LNCAP (cell line): ENCODE measurements at regions not wholly inside any gene's neighbourhood (a gene's known extent, or its start where the extent isn't known, plus 50 kb on each side); places are given as distances from the start of the nearest gene placed in this dataset.

Experiments
- TF ChIP-seq, protein P1 (sequence below): fragments of 450-650 bp; IDR thresholded peaks from 2 replicates; pipeline ENCODE4 v1.5.1; 2017; ENCODE audit warnings: mild to moderate bottlenecking

DNA sequence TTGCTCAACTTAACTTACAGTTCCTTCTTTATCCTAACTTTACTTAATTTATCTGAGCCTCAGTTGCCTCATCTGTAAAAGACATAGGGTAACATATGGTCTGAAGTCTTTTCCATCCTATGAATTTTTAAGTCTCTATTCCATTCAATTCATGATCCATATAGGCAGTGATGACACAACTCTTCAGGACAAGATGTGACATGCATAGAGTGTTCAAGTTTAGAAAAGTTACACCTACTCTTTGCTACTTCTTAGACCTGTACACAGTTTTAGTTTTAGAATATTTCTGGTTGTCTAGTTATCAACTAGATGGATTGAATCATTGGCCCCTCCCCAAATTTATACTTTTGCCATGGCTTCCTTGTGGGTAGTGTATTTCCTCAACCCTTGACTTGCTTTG lies 50.7 kb upstream of the ELL2 start:
- TF ChIP-seq, protein P1, sequence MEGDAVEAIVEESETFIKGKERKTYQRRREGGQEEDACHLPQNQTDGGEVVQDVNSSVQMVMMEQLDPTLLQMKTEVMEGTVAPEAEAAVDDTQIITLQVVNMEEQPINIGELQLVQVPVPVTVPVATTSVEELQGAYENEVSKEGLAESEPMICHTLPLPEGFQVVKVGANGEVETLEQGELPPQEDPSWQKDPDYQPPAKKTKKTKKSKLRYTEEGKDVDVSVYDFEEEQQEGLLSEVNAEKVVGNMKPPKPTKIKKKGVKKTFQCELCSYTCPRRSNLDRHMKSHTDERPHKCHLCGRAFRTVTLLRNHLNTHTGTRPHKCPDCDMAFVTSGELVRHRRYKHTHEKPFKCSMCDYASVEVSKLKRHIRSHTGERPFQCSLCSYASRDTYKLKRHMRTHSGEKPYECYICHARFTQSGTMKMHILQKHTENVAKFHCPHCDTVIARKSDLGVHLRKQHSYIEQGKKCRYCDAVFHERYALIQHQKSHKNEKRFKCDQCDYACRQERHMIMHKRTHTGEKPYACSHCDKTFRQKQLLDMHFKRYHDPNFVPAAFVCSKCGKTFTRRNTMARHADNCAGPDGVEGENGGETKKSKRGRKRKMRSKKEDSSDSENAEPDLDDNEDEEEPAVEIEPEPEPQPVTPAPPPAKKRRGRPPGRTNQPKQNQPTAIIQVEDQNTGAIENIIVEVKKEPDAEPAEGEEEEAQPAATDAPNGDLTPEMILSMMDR: no peak
